Stomach (tissue), 8 donors: ENCODE measurements at regions not wholly inside any gene's neighbourhood (a gene's known extent, or its start where the extent isn't known, plus 50 kb on each side); places are given as distances from the start of the nearest gene placed in this dataset.

Experiments
- DNase-seq, 2 donors: peaks; one replicate each; pipeline versions ENCODE4 v3.0.0 to v3.0.0-alpha.2; 2013 to 2019
- H3K27ac ChIP-seq, 5 donors: fragments of 200-600 bp in 4 of 5; sonication (generic) in 4 of 5; one replicate each; pipeline ENCODE4 v1.5.1; 2013 to 2019; ENCODE audit warnings: mild to moderate bottlenecking in 1 of 5, moderate library complexity in 1 of 5
- H3K27me3 ChIP-seq, 3 donors: fragments of 200-600 bp; sonication (generic); one replicate each; pipeline ENCODE4 v1.5.1; 2017 to 2019; ENCODE audit warnings: mixed run types in 1 of 3
- H3K36me3 ChIP-seq, 4 donors: fragments of 200-600 bp; sonication (generic); 1 replicate in 3 of 4; 2 replicates in 1 of 4; pipeline ENCODE4 v1.5.1; 2016 to 2019
- H3K4me1 ChIP-seq, 4 donors: fragments of 200-600 bp; sonication (generic); one replicate each; pipeline ENCODE4 v1.5.1; 2016 to 2019
- H3K4me3 ChIP-seq, 4 donors: fragments of 200-600 bp; sonication (generic) in 3 of 4; one replicate each; pipeline ENCODE4 v1.5.1; 2016 to 2019; ENCODE audit warnings: mild to moderate bottlenecking in 1 of 4
- H3K9me3 ChIP-seq, 4 donors: fragments of 200-600 bp; sonication (generic); one replicate each; pipeline ENCODE4 v1.5.1; 2016 to 2019
- EP300 ChIP-seq: sonication (generic); formaldehyde crosslinking; IDR thresholded peaks from one replicate; pipeline ENCODE4 v1.6.1; 2017; ENCODE audit warnings: antibody characterized with exemption
- POLR2A ChIP-seq, 4 donors: fragments of 450-650 bp; IDR thresholded peaks; one replicate each; pipeline ENCODE4 v1.6.1; 2016; ENCODE audit warnings: antibody characterized with exemption in 4 of 4, control low read depth in 2 of 4, mild to moderate bottlenecking in 1 of 4, moderate library complexity in 1 of 4
- POLR2AphosphoS5 ChIP-seq, 3 donors: sonication (generic); formaldehyde crosslinking; IDR thresholded peaks; one replicate each; pipeline ENCODE4 v1.6.1; 2016; ENCODE audit warnings: antibody characterized with exemption in 3 of 3
- WGBS, 5 donors: extraction: QIAGEN DNeasy Blood & Tissue Kit in 3 of 5; methylation state at CpG; one replicate each; pipeline versions ENCODE4 v1.1.5 to v1.1.7; 2013 to 2018; 5-methylcytosine and 5-hydroxymethylcytosine counted together
- intact Hi-C: fragments of 100-400 bp; cut with DNase I; formaldehyde crosslinking; loops from one replicate; pipeline ENCODE4 v1.15.1; 2023; ENCODE audit warnings: low total_unique reads
- TF ChIP-seq, protein P1 (sequence below), 7 experiments: fragments of 450-650 bp in 4 of 7; fragments of 200-600 bp in 3 of 7; sonication (generic) in 3 of 7; IDR thresholded peaks; one replicate each; pipeline ENCODE4 v1.5.1; 2016 to 2019; ENCODE audit warnings: antibody characterized with exemption in 7 of 7, control low read depth in 2 of 7, mild to moderate bottlenecking in 1 of 7
- donor health status: healthy with polysubstance abuse.
- donor health status: Bipolar disorder and iron deficiency.
- donor health status: healthy.

DNA sequence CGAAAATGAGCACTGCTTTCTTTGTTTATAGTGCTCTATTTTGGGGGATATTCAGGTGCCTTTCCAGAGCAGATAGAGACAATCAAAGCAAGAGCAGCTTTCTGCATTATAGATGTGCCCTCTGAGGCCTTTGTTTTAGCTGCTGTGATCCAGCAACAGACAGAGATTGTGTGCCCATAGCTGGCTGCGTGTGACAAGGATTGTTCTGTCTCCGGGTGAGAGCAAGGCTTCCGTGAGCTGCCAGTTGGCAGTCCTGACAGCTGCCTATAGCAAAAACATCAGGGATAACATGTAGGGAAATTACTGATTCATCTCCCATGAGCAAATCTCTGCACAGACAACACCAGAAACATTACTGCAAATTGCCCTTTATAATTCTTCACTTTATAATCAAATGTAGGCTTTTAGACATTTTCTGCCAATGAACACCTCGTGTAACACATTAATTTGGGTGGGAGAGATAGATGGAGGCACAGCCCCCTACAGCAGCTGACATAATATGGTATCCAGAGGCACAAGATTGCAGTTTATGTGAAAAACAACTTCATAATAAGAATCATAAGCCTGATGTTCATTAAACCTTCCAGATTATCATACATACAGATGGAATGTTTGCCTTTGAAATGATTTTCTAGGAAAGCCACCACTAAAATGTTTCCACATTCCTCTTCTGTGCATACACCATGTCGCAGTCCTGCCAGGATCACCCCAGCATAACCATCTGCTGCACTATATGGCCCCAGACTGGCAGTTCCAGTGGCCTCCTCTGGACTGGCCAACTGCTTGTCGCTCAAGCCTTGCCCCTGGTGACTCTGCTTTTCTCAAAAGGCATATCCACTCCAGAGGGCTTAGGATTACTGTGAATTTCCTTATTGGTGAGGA, 131.2 kb downstream of the TRIB2 start:
- intact Hi-C loops = no loop called here
- 86 to 90% (median 88%) methylated on average over 7 of the region's 7 CpGs for WGBS, 5 donors
- no peak for DNase-seq
- no peaks in the 10 kb centered on the region for H3K36me3 ChIP-seq
- no peak overlapping the region for H3K27ac ChIP-seq
- H3K4me3 ChIP-seq = no peak overlapping the region
- no peaks in the 10 kb centered on the region for H3K27me3 ChIP-seq
- TF ChIP-seq EP300 (no peak), POLR2A (IDR thresholded peaks at IDR 0.05) (no peak), POLR2AphosphoS5 (IDR thresholded peaks at IDR 0.05) (no peak)
- TF ChIP-seq, protein P1, sequence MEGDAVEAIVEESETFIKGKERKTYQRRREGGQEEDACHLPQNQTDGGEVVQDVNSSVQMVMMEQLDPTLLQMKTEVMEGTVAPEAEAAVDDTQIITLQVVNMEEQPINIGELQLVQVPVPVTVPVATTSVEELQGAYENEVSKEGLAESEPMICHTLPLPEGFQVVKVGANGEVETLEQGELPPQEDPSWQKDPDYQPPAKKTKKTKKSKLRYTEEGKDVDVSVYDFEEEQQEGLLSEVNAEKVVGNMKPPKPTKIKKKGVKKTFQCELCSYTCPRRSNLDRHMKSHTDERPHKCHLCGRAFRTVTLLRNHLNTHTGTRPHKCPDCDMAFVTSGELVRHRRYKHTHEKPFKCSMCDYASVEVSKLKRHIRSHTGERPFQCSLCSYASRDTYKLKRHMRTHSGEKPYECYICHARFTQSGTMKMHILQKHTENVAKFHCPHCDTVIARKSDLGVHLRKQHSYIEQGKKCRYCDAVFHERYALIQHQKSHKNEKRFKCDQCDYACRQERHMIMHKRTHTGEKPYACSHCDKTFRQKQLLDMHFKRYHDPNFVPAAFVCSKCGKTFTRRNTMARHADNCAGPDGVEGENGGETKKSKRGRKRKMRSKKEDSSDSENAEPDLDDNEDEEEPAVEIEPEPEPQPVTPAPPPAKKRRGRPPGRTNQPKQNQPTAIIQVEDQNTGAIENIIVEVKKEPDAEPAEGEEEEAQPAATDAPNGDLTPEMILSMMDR (IDR thresholded peaks at IDR 0.05) = no peak
- peaks cover 0 to 4% (median 0%) of the 10 kb centered on the region in 4 donors for H3K4me1 ChIP-seq
- H3K9me3 ChIP-seq = no peaks in the 10 kb centered on the region

DNA sequence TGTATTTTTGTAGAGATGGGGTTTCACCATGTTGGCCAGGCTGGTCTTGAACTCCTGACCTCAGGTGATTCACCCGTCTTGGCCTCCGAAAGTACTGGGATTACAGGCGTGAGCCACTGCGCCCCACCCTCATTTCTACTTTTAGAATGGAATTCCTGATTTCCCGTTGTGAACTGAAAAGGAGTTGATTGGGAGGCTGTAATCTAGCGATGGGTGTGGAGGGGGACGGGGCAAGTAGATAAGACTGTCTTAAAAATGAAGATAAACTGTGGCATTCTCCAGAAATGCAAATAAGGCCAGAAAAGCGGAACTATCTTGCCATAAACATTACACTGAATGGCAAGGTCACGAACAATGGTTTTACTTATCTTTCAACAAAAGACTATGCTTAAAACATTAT, 135.4 kb downstream of the TRIB2 start:
- WGBS, 5 donors = 61 to 75% (median 67%) methylated on average over 9 of the region's 9 CpGs
- no peak for TF ChIP-seq POLR2A (IDR thresholded peaks at IDR 0.05)
- no peak for TF ChIP-seq EP300
- H3K27ac ChIP-seq = no peak overlapping the region
- no peak overlapping the region for H3K4me3 ChIP-seq
- intact Hi-C loops = no loop called here
- H3K27me3 ChIP-seq = no peaks in the 10 kb centered on the region
- H3K9me3 ChIP-seq = no peaks in the 10 kb centered on the region
- no peaks in the 10 kb centered on the region for H3K36me3 ChIP-seq
- DNase-seq = no peak
- no peaks in the 10 kb centered on the region for H3K4me1 ChIP-seq

GRCh38 chr2:12854001-12854530, 137.3 kb downstream of the TRIB2 start:
- WGBS, 5 donors = 75 to 98% (median 91%) methylated on average over 10 to 28 of the region's 28 CpGs

GRCh38 chr2:12855508-12855907, 138.8 kb downstream of the TRIB2 start:
- no peaks in the 10 kb centered on the region for H3K27me3 ChIP-seq
- no peaks in the 10 kb centered on the region for H3K36me3 ChIP-seq
- no peak overlapping the region for H3K4me3 ChIP-seq
- intact Hi-C loops = no loop called here
- H3K9me3 ChIP-seq = no peaks in the 10 kb centered on the region
- no peak overlapping the region for H3K27ac ChIP-seq
- no peak for DNase-seq
- no peaks in the 10 kb centered on the region for H3K4me1 ChIP-seq
- TF ChIP-seq POLR2A (IDR thresholded peaks at IDR 0.05) (no peak), EP300 (no peak), POLR2AphosphoS5 (IDR thresholded peaks at IDR 0.05) (no peak)
- TF ChIP-seq, protein P1 (IDR thresholded peaks at IDR 0.05) = no peak

More at GRCh38 chr2:12854001-12854530, 137.3 kb downstream of the TRIB2 start:
- Histone ChIP-seq H3K36me3 (no peaks in the 10 kb centered on the region), H3K4me1 (no peaks in the 10 kb centered on the region), H3K4me3 (no peak overlapping the region), H3K9me3 (no peaks in the 10 kb centered on the region), H3K27me3 (no peaks in the 10 kb centered on the region), H3K27ac (no peak overlapping the region)
- intact Hi-C loops = no loop called here
- no peak for DNase-seq
- TF ChIP-seq, protein P1 (IDR thresholded peaks at IDR 0.05) = no peak
- TF ChIP-seq EP300 (no peak), POLR2AphosphoS5 (IDR thresholded peaks at IDR 0.05) (no peak), POLR2A (IDR thresholded peaks at IDR 0.05) (no peak)
